ENCODE measurements at regions not wholly inside any gene's neighbourhood (a gene's known extent, or its start where the extent isn't known, plus 50 kb on each side); places are given as distances from the start of the nearest gene placed in this dataset.

DNA sequence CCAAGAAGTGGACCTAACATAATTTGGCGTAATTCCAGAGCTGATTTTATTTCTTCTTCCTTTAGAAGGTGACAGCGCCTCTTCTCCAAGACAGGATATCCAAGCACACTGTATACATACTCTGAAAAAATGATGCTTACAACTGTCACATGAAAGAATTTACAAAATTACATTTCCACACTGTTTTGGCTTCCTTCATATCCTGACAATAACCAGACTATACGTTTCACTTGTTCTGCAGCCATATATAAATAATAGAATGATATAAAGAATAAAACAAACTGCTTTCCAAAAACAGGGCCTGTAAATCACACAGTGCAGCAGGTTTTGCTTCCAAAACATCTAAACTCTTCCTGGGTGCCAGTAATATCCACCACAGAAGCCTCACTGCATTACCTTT, 141.6 kb downstream of the FBXO8 start:
- Mint-ChIP-seq H3K4me3 (no peak overlapping the region), H3K4me1 (no peaks in the 10 kb centered on the region), H3K36me3 (no peaks in the 10 kb centered on the region), H3K27ac (no peak overlapping the region), H3K9me3 (no peaks in the 10 kb centered on the region), H3K27me3 (ENCODE audit: insufficient read depth, low read depth) (no peaks in the 10 kb centered on the region)
- Histone ChIP-seq H4K20me1 (ENCODE audit: low read depth) (no peaks in the 10 kb centered on the region), H3K4me3 (no peak overlapping the region), H3K79me2 (ENCODE audit: low read depth) (no peaks in the 10 kb centered on the region), H2AFZ (replicated peaks) (no peak overlapping the region), H3K4me2 (no peak overlapping the region), H3K4me1 (peaks cover 1% of the 10 kb centered on the region), H3K9ac (no peak overlapping the region), H3F3A (ENCODE audit: low read depth) (no peaks in the 10 kb centered on the region), H3K27ac (no peak overlapping the region), H3K27me3 (peaks cover 22% of the 10 kb centered on the region), H3K9me3 (ENCODE audit: low read depth) (no peaks in the 10 kb centered on the region), H3K36me3 (no peaks in the 10 kb centered on the region)
- no peak for TF ChIP-seq EZH2phosphoT487 (IDR thresholded peaks at IDR 0.05)
- TF ChIP-seq EZH2 (IDR thresholded peaks at IDR 0.05), result no peak
- TF ChIP-seq, protein P1, sequence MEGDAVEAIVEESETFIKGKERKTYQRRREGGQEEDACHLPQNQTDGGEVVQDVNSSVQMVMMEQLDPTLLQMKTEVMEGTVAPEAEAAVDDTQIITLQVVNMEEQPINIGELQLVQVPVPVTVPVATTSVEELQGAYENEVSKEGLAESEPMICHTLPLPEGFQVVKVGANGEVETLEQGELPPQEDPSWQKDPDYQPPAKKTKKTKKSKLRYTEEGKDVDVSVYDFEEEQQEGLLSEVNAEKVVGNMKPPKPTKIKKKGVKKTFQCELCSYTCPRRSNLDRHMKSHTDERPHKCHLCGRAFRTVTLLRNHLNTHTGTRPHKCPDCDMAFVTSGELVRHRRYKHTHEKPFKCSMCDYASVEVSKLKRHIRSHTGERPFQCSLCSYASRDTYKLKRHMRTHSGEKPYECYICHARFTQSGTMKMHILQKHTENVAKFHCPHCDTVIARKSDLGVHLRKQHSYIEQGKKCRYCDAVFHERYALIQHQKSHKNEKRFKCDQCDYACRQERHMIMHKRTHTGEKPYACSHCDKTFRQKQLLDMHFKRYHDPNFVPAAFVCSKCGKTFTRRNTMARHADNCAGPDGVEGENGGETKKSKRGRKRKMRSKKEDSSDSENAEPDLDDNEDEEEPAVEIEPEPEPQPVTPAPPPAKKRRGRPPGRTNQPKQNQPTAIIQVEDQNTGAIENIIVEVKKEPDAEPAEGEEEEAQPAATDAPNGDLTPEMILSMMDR (IDR thresholded peaks at IDR 0.05), result no peak
- DNase-seq (ENCODE audit: low spot score), result no peak

DNA sequence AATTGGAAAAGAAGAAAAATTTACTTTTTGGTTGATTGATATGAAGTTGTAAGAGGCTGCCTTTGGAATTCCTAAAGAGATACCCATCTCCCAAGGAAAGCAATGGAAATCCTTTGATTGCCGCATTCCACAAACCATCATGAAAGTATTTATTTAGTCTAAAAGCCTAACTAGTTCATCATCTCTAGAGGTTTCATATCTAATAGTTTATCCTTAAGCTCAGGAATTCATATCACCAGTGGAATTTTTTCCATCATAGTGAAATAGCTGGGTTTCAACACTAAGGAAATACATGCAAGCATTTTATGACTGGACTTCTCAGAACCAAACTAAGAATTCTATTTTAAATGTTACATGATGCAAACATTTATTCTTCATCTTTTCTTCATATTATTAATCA, 144.9 kb downstream of the FBXO8 start:
- no peaks in the 10 kb centered on the region for H3K27me3 ChIP-seq
- H2AFZ ChIP-seq (replicated peaks), result no peak overlapping the region
- H3F3A ChIP-seq (ENCODE audit: low read depth), result no peaks in the 10 kb centered on the region
- H3K9me3 ChIP-seq (ENCODE audit: low read depth), result no peaks in the 10 kb centered on the region
- Mint-ChIP-seq H3K4me1 (peaks cover 9% of the 10 kb centered on the region), H3K4me3 (no peak overlapping the region), H3K27ac (no peak overlapping the region), H3K36me3 (no peaks in the 10 kb centered on the region), H3K9me3 (no peaks in the 10 kb centered on the region), H3K27me3 (ENCODE audit: insufficient read depth, low read depth) (no peaks in the 10 kb centered on the region)
- peaks cover 16% of the 10 kb centered on the region for H3K4me1 ChIP-seq
- TF ChIP-seq, protein P1 (IDR thresholded peaks at IDR 0.05), result no peak
- TF ChIP-seq EZH2phosphoT487 (IDR thresholded peaks at IDR 0.05), result no peak
- TF ChIP-seq EZH2 (IDR thresholded peaks at IDR 0.05), result no peak
- no peaks in the 10 kb centered on the region for H3K79me2 ChIP-seq (ENCODE audit: low read depth)
- DNase-seq (ENCODE audit: low spot score), result no peak
- H3K27ac ChIP-seq, result no peak overlapping the region
- H3K9ac ChIP-seq, result no peak overlapping the region
- H3K4me2 ChIP-seq, result no peak overlapping the region
- no peaks in the 10 kb centered on the region for H3K36me3 ChIP-seq
- H3K4me3 ChIP-seq, result no peak overlapping the region
- no peaks in the 10 kb centered on the region for H4K20me1 ChIP-seq (ENCODE audit: low read depth)

DNA sequence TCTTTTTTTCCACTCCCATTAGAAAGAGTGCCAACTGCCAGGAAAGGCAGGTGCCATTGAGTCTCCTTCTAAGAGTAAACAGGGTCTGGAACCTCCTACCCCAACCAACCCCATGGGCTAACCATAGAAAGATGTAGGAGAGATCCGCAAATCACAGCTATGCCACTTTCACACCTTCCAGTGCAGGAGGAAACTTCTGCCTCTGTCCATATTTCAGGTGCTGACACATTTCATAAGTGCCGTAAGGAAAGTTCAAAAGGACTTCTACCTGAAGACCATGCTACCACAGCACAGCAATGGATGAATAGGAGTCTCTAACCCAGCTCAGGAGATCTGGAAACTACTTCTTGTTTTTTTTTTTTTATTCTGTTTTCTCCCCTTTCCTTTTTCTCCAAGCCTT, 145.8 kb downstream of the FBXO8 start:
- no peak overlapping the region for H2AFZ ChIP-seq (replicated peaks)
- no peaks in the 10 kb centered on the region for H3K9me3 Mint-ChIP-seq

More for the DNA sequence above, 145.8 kb downstream of the FBXO8 start:
- no peak overlapping the region for H3K4me3 ChIP-seq
- no peaks in the 10 kb centered on the region for H3K9me3 ChIP-seq (ENCODE audit: low read depth)
- H3K36me3 Mint-ChIP-seq, result no peaks in the 10 kb centered on the region
- H3K4me3 Mint-ChIP-seq, result no peak overlapping the region
- H3K79me2 ChIP-seq (ENCODE audit: low read depth), result no peaks in the 10 kb centered on the region
- H3K36me3 ChIP-seq, result no peaks in the 10 kb centered on the region
- no peak for DNase-seq (ENCODE audit: low spot score)
- no peak overlapping the region for H3K9ac ChIP-seq
- no peaks in the 10 kb centered on the region for H3K27me3 ChIP-seq
- H3K4me1 ChIP-seq, result peaks cover 16% of the 10 kb centered on the region
- H3K27me3 Mint-ChIP-seq (ENCODE audit: insufficient read depth, low read depth), result no peaks in the 10 kb centered on the region
- TF ChIP-seq EZH2phosphoT487 (IDR thresholded peaks at IDR 0.05) (no peak), EZH2 (IDR thresholded peaks at IDR 0.05) (no peak)
- TF ChIP-seq, protein P1 (IDR thresholded peaks at IDR 0.05), result no peak
- H3F3A ChIP-seq (ENCODE audit: low read depth), result no peaks in the 10 kb centered on the region
- no peaks in the 10 kb centered on the region for H4K20me1 ChIP-seq (ENCODE audit: low read depth)
- H3K4me1 Mint-ChIP-seq, result peaks cover 9% of the 10 kb centered on the region
- H3K27ac ChIP-seq, result no peak overlapping the region
- H3K27ac Mint-ChIP-seq, result no peak overlapping the region
- no peak overlapping the region for H3K4me2 ChIP-seq
